K562 (cell line): ENCODE measurements at regions not wholly inside any gene's neighbourhood (a gene's known extent, or its start where the extent isn't known, plus 50 kb on each side); places are given as distances from the start of the nearest gene placed in this dataset.

Experiments
- ATAC-seq: fragments of 200-7000 bp; cut with Tn5 transposase; 3 replicates; pipeline ENCODE4 v1.9.1; 2020; ENCODE audit warnings: moderate library complexity
- BruUV-seq: library from RNA; stranded (reverse); fragments of 400-500 nt; replicated peaks from 2 replicates; lab custom pipeline; 2021; lab: Mats Ljungman, UMichigan
- CTCF ChIA-PET: fragments of 300-600 bp; formaldehyde crosslinking; extraction: SDS; loops from one replicate; lab custom pipeline; 2021; ENCODE audit warnings: low intra/inter-chr PET ratio; lab: Yijun Ruan, JAX
- POLR2A ChIA-PET: fragments of 300-600, 350-650 bp; sonication (Branson Sonifier 250); formaldehyde crosslinking; extraction: SDS; loops from one replicate; lab custom pipeline; 2021; ENCODE audit warnings: antibody characterized with exemption, inconsistent platforms; lab: Yijun Ruan, JAX
- DNase-seq, 4 experiments: peaks; one replicate each; pipeline versions ENCODE4 v3.0.0 to v3.0.0-alpha.2; 2011 to 2018; ENCODE audit warnings: low spot score in 3 of 4, mixed read lengths in 3 of 4; ENCODE audit errors: extremely low read depth in 1 of 4
- FAIRE-seq: peaks from 2 replicates; lab custom pipeline; 2011; peaks lifted over from hg19 to GRCh38; lab: Jason Lieb, UNC
- H2AFZ ChIP-seq: 2 replicates; pipeline ENCODE4 v1.6.0; 2011; ENCODE audit warnings: low read depth, low read length, control low read depth, inconsistent platforms
- H3K27ac ChIP-seq: fragments of 200-600 bp; 3 replicates; pipeline ENCODE4 v1.8.0; 2011; ENCODE audit warnings: low read depth, mild to moderate bottlenecking, control low read depth, inconsistent platforms, low read length, moderate library complexity, mixed read lengths; ENCODE audit errors: extremely low read depth
- H3K27me3 ChIP-seq, 2 experiments: fragments of 300-600 bp in 1 of 2; 2 replicates in 1 of 2; 3 replicates in 1 of 2; pipeline versions ENCODE4 v1.6.0 to v1.8.0; 2011; ENCODE audit warnings: inconsistent platforms in 2 of 2, low read length in 2 of 2, mild to moderate bottlenecking in 1 of 2, mixed read lengths in 1 of 2, moderate library complexity in 1 of 2; ENCODE audit not compliant: control insufficient read depth in 2 of 2, insufficient read depth in 2 of 2
- H3K36me3 ChIP-seq: fragments of 300-600 bp; 3 replicates; pipeline ENCODE4 v1.8.0; 2011; ENCODE audit warnings: mild to moderate bottlenecking, low read length, inconsistent platforms; ENCODE audit not compliant: control insufficient read depth, insufficient read depth
- H3K4me1 ChIP-seq, 2 experiments: fragments of 200-600 bp in 1 of 2; replicated peaks in 1 of 2; 2 replicates in 1 of 2; 3 replicates in 1 of 2; pipeline versions ENCODE4 v1.5.1 to v1.8.0; 2011; ENCODE audit warnings: inconsistent platforms in 2 of 2, low read length in 2 of 2, mild to moderate bottlenecking in 1 of 2, mixed read lengths in 1 of 2, moderate library complexity in 1 of 2; ENCODE audit not compliant: control insufficient read depth in 2 of 2, insufficient read depth in 2 of 2
- H3K4me2 ChIP-seq: 2 replicates; pipeline ENCODE4 v1.6.1; 2011; ENCODE audit warnings: low read length, control low read depth, inconsistent platforms, mixed read lengths; ENCODE audit not compliant: insufficient read depth
- H3K4me3 ChIP-seq: fragments of 200-600 bp; sonication (generic), shearing (Covaris generic); 2 replicates; pipeline ENCODE4 v1.5.1; 2016; ENCODE audit warnings: control low read depth, inconsistent platforms
- H3K79me2 ChIP-seq: fragments of 200-600 bp; 3 replicates; pipeline ENCODE4 v1.8.0; 2011; ENCODE audit warnings: low read length, inconsistent platforms; ENCODE audit not compliant: control insufficient read depth, insufficient read depth
- H3K9ac ChIP-seq, 2 experiments: 2 replicates each; pipeline versions ENCODE4 v1.6.0 to v1.6.1; 2011; ENCODE audit warnings: low read depth in 2 of 2, low read length in 2 of 2, control low read depth in 1 of 2, inconsistent platforms in 1 of 2, mild to moderate bottlenecking in 1 of 2, mixed read lengths in 1 of 2; ENCODE audit not compliant: insufficient read depth in 1 of 2
- H3K9me1 ChIP-seq: one replicate; pipeline ENCODE4 v1.6.0; 2011; ENCODE audit warnings: inconsistent platforms, mild to moderate bottlenecking, low read length, moderate library complexity; ENCODE audit not compliant: control insufficient read depth, insufficient read depth
- H3K9me3 ChIP-seq: replicated peaks from 2 replicates; pipeline ENCODE4 v1.5.1; 2011; ENCODE audit warnings: low read depth, low read length, inconsistent platforms; ENCODE audit not compliant: control insufficient read depth, insufficient read depth
- H4K20me1 ChIP-seq: replicated peaks from 2 replicates; pipeline ENCODE4 v1.6.1; 2011; ENCODE audit warnings: low read length, inconsistent platforms, mixed read lengths; ENCODE audit not compliant: control insufficient read depth, insufficient read depth
- ARID3A ChIP-seq: IDR thresholded peaks from 2 replicates; pipeline ENCODE4 v1.6.1; 2012; ENCODE audit warnings: low read depth, low read length, improper control_type of control experiment, borderline replicate concordance
- BRF2 ChIP-seq: IDR thresholded peaks from 3 replicates; pipeline ENCODE4 v1.6.1; 2011; ENCODE audit warnings: borderline replicate concordance, mild to moderate bottlenecking; ENCODE audit not compliant: insufficient read length, insufficient read depth
- DIDO1 ChIP-seq: fragments of 450-650 bp; IDR thresholded peaks from 2 replicates; pipeline ENCODE4 v1.6.1; 2016; ENCODE audit warnings: low read depth, missing biosample characterization, missing genetic modification characterization
- NFXL1 ChIP-seq: fragments of 450-650 bp; formaldehyde crosslinking; IDR thresholded peaks from 2 replicates; pipeline ENCODE4 v1.4.0; 2021; ENCODE audit warnings: mild to moderate bottlenecking
- RBFOX2 ChIP-seq: fragments of 200-400 bp; formaldehyde crosslinking; IDR thresholded peaks from 2 replicates; pipeline ENCODE4 v1.6.1; 2017; ENCODE audit warnings: low read depth, mild to moderate bottlenecking, low read length, moderate library complexity
- RBM39 ChIP-seq: fragments of 200-400 bp; formaldehyde crosslinking; optimal IDR thresholded peaks from 2 replicates; pipeline ENCODE3; 2018; ENCODE audit warnings: low read depth, low read length
- SMAD4 ChIP-seq: fragments of 250-450 bp; sonication (Bioruptor Pico); conservative IDR thresholded peaks from 2 replicates; pipeline ENCODE4 v1.8.0; 2021; ENCODE audit warnings: inconsistent platforms, mild to moderate bottlenecking, moderate library complexity
- TEAD1 ChIP-seq, 2 experiments: fragments of 450-650 bp in 1 of 2; sonication (generic) in 1 of 2; formaldehyde crosslinking; IDR thresholded peaks; 2 replicates each; pipeline versions ENCODE4 v1.4.0 to v1.8.0; 2020 to 2022; ENCODE audit warnings: mild to moderate bottlenecking in 2 of 2, missing genetic modification reagents in 1 of 2
- ZNF124 ChIP-seq: sonication (generic); formaldehyde crosslinking; IDR thresholded peaks from 2 replicates; pipeline ENCODE4 v1.8.1; 2022; ENCODE audit warnings: missing genetic modification reagents
- ZNF263 ChIP-seq: sonication (generic); formaldehyde crosslinking; IDR thresholded peaks from 2 replicates; pipeline ENCODE4 v1.8.0; 2022; ENCODE audit warnings: mild to moderate bottlenecking, missing genetic modification reagents, borderline replicate concordance
- ZNF318 ChIP-seq, 2 experiments: fragments of 450-650 bp; IDR thresholded peaks; 2 replicates each; pipeline ENCODE4 v1.6.1; 2016; ENCODE audit warnings: mild to moderate bottlenecking in 2 of 2, borderline replicate concordance in 1 of 2, low read depth in 1 of 2, moderate library complexity in 1 of 2
- ZNF408 ChIP-seq: fragments of 250-450 bp; sonication (Bioruptor Pico); IDR thresholded peaks from 2 replicates; pipeline ENCODE4 v1.4.0; 2020; ENCODE audit warnings: low read depth, mild to moderate bottlenecking, moderate library complexity
- in situ Hi-C: fragments of 300-500 bp; cut with MboI; formaldehyde crosslinking; loops from 4 replicates; pipeline ENCODE4 v1.15.0; 2018; ENCODE audit warnings: inconsistent platforms, mixed read lengths
- intact Hi-C: fragments of 100-400 bp; cut with micrococcal nuclease; formaldehyde crosslinking; loops from 2 replicates; pipeline ENCODE4 v1.14.2; 2022

- intact Hi-C loops (no loop called here), in situ Hi-C loops (no loop called here)
- CTCF ChIA-PET, result no interaction called here
- H3K9me3 ChIP-seq, result no peaks in the 10 kb centered on the region
- POLR2A ChIA-PET, result no interaction called here
- H3K4me1 ChIP-seq, result no peaks in the 10 kb centered on the region
- no peak overlapping the region for H3K4me2 ChIP-seq
- no peak for ATAC-seq
- TF ChIP-seq ARID3A (no peak), BRF2 (no peak), SMAD4 (no peak), RBM39 (no peak), ZNF408 (no peak), ZNF263 (CRISPR knock-in tag) (no peak), TEAD1 (CRISPR knock-in tag; IDR thresholded peaks at IDR 0.05) (no peak), ZNF318 (IDR thresholded peaks at IDR 0.05; ENCODE audit: borderline replicate concordance in 1 of 2, low read depth in 1 of 2) (no peak), NFXL1 (CRISPR knock-in tag) (no peak), RBFOX2 (no peak), DIDO1 (no peak), ZNF124 (CRISPR knock-in tag) (no peak)
- H3K9me1 ChIP-seq, result no peaks in the 10 kb centered on the region
- H3K79me2 ChIP-seq, result no peaks in the 10 kb centered on the region
- H2AFZ ChIP-seq, result no peak overlapping the region
- BruUV-seq, result no TSS peak
- no peaks in the 10 kb centered on the region for H3K36me3 ChIP-seq
- no peaks in the 10 kb centered on the region for H3K27me3 ChIP-seq
- no peak overlapping the region for H3K9ac ChIP-seq
- no peak for DNase-seq
- H3K4me3 ChIP-seq, result no peak overlapping the region
- no peak overlapping the region for H3K27ac ChIP-seq
- no peak for FAIRE-seq
- H4K20me1 ChIP-seq, result no peaks in the 10 kb centered on the region
These were observed 649.4 kb downstream of the TDRD15 start for GRCh38 chr2:21773168-21773567.
